22Rv1 (cell line): ENCODE measurements at regions not wholly inside any gene's neighbourhood (a gene's known extent, or its start where the extent isn't known, plus 50 kb on each side); places are given as distances from the start of the nearest gene placed in this dataset.

Experiments used
- H3K27ac ChIP-seq: fragments of 450-650 bp; 2 replicates; pipeline ENCODE4 v1.5.1; 2017
- CTCF ChIP-seq: fragments of 450-650 bp; IDR thresholded peaks from 2 replicates; pipeline ENCODE4 v1.5.1; 2017; ENCODE audit warnings: mild to moderate bottlenecking
- ZFX ChIP-seq: fragments of 450-650 bp; IDR thresholded peaks from 2 replicates; pipeline ENCODE4 v1.6.1; 2017; ENCODE audit warnings: antibody characterized with exemption, borderline replicate concordance

GRCh38 chr2:43171789-43172188 lies 54.6 kb downstream of the ZFP36L2 start:
- no peak for TF ChIP-seq CTCF
- no peak for TF ChIP-seq ZFX
- H3K27ac ChIP-seq = no peak overlapping the region

- no peak overlapping the region for H3K27ac ChIP-seq
- TF ChIP-seq ZFX (no peak), CTCF (no peak)
Observed at GRCh38 chr2:43170405-43171105, 55.9 kb downstream of the ZFP36L2 start.

GRCh38 chr2:43169987-43170386 lies 56.4 kb downstream of the ZFP36L2 start:
- H3K27ac ChIP-seq = no peak overlapping the region
- peak; percentile 68 for TF ChIP-seq CTCF
- TF ChIP-seq ZFX = no peak

GRCh38 chr2:43169099-43169945 lies 57.1 kb downstream of the ZFP36L2 start:
- H3K27ac ChIP-seq = no peak overlapping the region
- no peak for TF ChIP-seq CTCF
- TF ChIP-seq ZFX = no peak

- TF ChIP-seq ZFX (no peak), CTCF (no peak)
- H3K27ac ChIP-seq = no peak overlapping the region
Observed at GRCh38 chr2:43168016-43168369, 58.4 kb downstream of the ZFP36L2 start.

GRCh38 chr2:43165378-43166069 lies 60.9 kb downstream of the ZFP36L2 start:
- H3K27ac ChIP-seq = no peak overlapping the region
- no peak for TF ChIP-seq CTCF
- no peak for TF ChIP-seq ZFX
